ENCODE measurements at regions not wholly inside any gene's neighbourhood (a gene's known extent, or its start where the extent isn't known, plus 50 kb on each side); places are given as distances from the start of the nearest gene placed in this dataset.

DNA sequence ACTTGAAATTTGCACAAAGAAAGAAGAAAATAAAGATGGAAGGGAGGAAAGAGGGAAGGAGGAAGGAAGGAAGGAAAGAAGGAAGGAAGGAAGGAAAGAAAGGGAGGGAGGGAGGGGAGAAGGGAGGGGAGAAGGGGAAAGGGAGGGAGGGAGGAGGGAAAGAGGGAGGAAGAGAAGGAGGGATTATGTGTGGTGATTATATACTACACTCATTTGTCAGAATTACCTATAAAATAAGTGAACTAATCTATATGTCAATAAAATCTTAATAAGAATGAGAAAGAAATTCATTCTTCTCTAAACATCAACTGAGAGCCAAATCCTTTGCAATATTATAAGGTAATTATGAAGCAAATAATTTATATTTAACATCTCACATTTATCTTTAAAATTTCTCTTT, 77.9 kb upstream of the TFAP2D start:
- DNase-seq = no peak

DNA sequence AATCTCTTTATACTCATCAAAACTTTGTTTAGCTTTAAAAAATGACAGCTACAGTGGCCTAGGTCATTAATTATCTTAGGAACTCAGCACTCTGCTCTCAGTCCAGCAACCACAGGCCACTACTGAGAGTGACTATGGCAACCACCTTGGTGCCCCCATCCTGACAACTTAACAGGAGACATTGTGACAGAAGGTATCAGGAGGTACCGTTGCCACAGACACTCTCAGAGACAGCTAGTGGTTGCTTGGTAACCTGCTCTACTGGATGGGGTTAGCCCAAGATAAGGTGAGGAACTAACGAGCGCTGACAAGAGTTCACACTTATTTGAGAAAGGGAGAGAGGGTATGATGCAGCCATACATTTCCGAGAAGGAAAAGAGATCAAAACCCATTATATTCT, 76.1 kb upstream of the TFAP2D start:
- DNase-seq = no peak

DNA sequence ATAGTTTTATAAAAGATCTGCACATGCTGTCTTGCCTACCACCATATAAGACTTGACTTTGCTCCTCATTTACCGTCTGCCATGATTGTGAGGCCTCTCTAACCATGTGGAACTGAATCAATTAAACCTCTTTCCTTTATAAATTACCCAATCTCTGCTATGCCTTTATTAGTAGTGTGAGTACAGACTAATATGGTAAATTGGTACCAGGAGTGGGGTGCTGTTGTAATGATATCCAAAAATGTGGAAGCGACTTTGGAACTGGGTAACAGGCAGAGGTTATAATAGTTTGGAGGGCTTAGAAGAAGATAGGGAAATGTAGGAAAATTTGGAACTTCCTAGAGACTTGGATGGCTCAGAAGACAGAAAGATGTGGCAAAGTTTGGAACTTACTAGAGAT, 64.2 kb upstream of the TFAP2D start:
- no peak for DNase-seq

DNA sequence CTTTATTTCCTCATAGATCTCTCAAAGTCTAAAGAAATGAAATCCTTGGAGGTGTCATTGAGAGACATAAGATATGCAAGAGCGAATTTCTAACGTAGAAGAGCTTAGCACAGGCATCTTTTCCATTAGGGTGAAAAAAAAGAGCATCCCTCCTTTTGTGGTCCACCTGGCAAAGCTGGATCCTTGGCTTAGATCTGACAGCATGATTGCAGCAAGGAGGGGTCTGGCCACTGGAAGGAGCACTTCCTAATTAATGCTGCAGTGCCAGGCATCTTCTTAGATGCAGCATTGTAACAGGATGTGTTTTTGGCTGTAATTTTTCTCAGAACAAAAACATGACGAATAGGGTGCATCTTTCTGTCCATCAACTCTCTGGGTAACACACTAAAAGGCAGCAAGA, 60.1 kb upstream of the TFAP2D start:
- DNase-seq = no peak

DNA sequence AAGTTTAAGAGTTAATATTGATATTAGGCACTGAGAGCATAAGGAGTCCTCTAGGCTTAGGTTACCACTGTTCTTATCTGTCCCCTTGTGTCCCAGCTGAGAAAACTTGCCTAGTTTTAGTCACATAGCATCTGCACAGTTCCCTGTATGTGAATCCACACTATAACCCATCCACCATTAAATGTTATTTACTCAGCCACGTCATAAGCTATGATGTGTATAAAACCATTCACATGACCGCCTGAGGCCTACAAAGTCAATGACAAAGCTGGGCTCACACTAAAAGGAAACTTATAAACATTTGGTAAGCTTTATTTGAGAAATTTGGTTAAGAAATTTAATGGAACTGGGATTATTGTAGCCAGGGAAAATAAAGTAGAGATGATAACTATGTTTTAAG, 59.2 kb upstream of the TFAP2D start:
- no peak for DNase-seq

- no peak for DNase-seq
Measured at GRCh38 chr6:50655848-50656453, 57.4 kb upstream of the TFAP2D start.

GRCh38 chr6:50657513-50657912, 55.8 kb upstream of the TFAP2D start:
- no peak for DNase-seq

GRCh38 chr6:50658561-50658960, 54.8 kb upstream of the TFAP2D start:
- DNase-seq = no peak

- DNase-seq = no peak
Measured at GRCh38 chr6:50661636-50662035, 51.7 kb upstream of the TFAP2D start.
